ENCODE measurements at regions not wholly inside any gene's neighbourhood (a gene's known extent, or its start where the extent isn't known, plus 50 kb on each side); places are given as distances from the start of the nearest gene placed in this dataset.

DNA sequence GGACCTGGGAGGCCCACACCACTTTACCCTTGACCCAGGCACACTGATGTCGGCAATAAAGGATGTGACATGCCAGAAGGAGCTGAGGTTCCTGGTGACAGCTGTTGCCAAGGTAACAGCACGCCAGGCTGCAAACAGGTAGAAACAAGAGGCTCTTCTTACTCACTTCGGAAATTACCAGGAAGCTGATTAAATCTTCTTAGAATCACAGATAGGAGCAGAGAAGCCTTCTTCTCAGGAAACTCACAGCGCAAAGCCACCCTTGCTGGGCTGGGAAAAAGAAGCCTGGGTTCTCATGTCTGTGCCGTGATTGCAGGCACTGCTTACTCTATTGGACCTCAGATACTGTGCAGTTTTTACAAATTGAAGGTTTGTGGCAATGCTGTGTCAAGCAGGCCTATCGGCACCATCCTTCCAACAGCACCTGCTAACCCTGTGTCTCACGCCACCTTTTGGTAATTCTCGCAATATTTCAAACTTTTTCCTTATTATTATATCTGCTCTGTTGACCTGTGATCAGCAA lies 61.0 kb upstream of the TAF1B start:
- ChIA-PET CTCF (interaction anchor here (0.9 to 5.3 kb wide), 7 partner anchors 9 to 265 kb away, joined by 3 to 47 read pairs (median 7); no protein-coding TSS in a partner anchor), POLR2A (no interaction called here)
- H3K4me3 ChIP-seq (ENCODE audit: low read depth, low read length): no peak overlapping the region
- TF ChIP-seq, protein P1, sequence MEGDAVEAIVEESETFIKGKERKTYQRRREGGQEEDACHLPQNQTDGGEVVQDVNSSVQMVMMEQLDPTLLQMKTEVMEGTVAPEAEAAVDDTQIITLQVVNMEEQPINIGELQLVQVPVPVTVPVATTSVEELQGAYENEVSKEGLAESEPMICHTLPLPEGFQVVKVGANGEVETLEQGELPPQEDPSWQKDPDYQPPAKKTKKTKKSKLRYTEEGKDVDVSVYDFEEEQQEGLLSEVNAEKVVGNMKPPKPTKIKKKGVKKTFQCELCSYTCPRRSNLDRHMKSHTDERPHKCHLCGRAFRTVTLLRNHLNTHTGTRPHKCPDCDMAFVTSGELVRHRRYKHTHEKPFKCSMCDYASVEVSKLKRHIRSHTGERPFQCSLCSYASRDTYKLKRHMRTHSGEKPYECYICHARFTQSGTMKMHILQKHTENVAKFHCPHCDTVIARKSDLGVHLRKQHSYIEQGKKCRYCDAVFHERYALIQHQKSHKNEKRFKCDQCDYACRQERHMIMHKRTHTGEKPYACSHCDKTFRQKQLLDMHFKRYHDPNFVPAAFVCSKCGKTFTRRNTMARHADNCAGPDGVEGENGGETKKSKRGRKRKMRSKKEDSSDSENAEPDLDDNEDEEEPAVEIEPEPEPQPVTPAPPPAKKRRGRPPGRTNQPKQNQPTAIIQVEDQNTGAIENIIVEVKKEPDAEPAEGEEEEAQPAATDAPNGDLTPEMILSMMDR (IDR thresholded peaks at IDR 0.05; ENCODE audit: insufficient read depth, low read length, missing control alignments): no peak
- no peak for DNase-seq (ENCODE audit: low read depth, low spot score)

- DNase-seq (ENCODE audit: low read depth, low spot score): no peak
- H3K4me3 ChIP-seq (ENCODE audit: low read depth, low read length): no peak overlapping the region
- TF ChIP-seq, protein P1 (IDR thresholded peaks at IDR 0.05; ENCODE audit: insufficient read depth, low read length, missing control alignments): no peak
- ChIA-PET POLR2A (interaction anchor here (1.2 kb wide), 1 partner anchor 158 kb away, joined by 3 read pairs; the partner anchor contains the start of gene YWHAQ), CTCF (interaction anchor here (0.9 to 3.4 kb wide), 5 partner anchors 8 to 192 kb away, joined by 3 to 33 read pairs (median 4); no protein-coding TSS in a partner anchor)
Measured at GRCh38 chr2:9789371-9789770, 53.9 kb upstream of the TAF1B start.

- no peak for DNase-seq (ENCODE audit: low read depth, low spot score)
- CTCF ChIA-PET: interaction anchor here (2.9 to 3.4 kb wide), 2 partner anchors 10 to 20 kb away, joined by 15 to 33 read pairs; no protein-coding TSS in a partner anchor
- TF ChIP-seq, protein P1 (IDR thresholded peaks at IDR 0.05; ENCODE audit: insufficient read depth, low read length, missing control alignments): no peak
- POLR2A ChIA-PET: interaction anchor here (1.2 kb wide), 1 partner anchor 160 kb away, joined by 3 read pairs; the partner anchor contains the start of gene YWHAQ
- no peak overlapping the region for H3K4me3 ChIP-seq (ENCODE audit: low read depth, low read length)
Measured at GRCh38 chr2:9790702-9791225, 52.5 kb upstream of the TAF1B start.

DNA sequence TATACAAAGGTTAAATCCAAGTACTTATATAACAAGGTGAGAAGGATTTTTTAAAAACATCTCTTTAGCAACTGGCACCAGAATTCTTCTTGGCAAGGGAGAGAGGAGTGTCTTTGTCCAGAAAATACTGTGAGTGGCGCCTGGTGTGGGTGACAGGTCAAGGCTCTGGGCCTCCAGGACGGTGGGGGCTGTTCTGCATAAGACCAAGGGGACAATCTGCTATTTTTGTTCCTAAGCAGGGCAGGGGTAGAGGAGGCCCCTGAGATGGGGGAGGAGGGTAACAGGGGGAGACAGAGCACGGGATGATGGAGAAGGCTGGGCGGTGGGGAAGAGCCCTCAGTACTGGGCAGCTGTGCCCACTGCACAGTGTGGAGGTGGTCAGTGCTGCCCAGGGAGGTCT lies 51.6 kb upstream of the TAF1B start:
- POLR2A ChIA-PET: no interaction called here

DNA sequence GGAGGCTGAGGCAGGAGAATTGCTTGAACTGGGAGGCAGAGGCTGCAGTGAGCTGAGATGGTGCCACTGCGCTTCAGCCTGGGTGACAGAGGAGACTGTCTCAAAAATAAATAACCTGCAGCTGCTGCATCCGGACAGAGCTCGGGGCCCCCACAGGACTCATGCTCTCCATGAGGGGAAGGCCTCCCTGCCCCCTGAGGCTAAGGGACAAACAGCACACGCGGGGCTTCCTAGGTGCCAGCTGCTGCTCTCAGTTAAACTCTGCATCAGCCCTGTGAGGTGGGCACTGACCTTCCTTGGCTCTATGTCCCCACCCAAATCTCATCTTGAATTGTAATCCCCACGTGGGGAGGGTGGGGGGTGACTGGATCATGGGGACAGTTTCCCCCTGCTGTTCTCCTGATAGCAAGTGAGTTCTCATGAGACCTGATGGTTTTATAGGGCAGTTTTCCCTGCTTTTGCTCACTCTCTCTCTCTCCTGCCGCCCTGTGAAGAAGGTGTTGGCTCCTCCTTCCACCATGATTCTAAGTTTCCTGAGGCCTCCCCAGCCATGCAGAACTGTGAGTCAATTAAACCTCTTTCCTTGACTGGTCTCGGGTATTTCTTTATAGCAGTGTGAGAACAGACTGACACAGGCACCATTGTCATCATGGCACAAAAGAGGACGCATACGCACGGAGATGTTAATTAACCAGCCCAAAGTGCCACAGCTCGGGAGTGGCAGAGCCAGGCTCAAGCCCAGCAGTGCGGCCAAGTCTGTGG lies 49.9 kb upstream of the TAF1B start:
- DNase-seq (ENCODE audit: low read depth, low spot score): no peak
- TF ChIP-seq, protein P1 (IDR thresholded peaks at IDR 0.05; ENCODE audit: insufficient read depth, low read length, missing control alignments): no peak
- H3K4me3 ChIP-seq (ENCODE audit: low read depth, low read length): no peak overlapping the region
- CTCF ChIA-PET: interaction anchor here (11.0 kb wide), 1 partner anchor 22 kb away, joined by 121 read pairs; no protein-coding TSS in a partner anchor
- POLR2A ChIA-PET: no interaction called here

More for the DNA sequence above, 51.6 kb upstream of the TAF1B start:
- H3K4me3 ChIP-seq (ENCODE audit: low read depth, low read length): no peak overlapping the region
- CTCF ChIA-PET: interaction anchor here (2.9 to 3.4 kb wide), 2 partner anchors 9 to 21 kb away, joined by 15 to 33 read pairs; no protein-coding TSS in a partner anchor
- no peak for DNase-seq (ENCODE audit: low read depth, low spot score)
- TF ChIP-seq, protein P1 (IDR thresholded peaks at IDR 0.05; ENCODE audit: insufficient read depth, low read length, missing control alignments): no peak

Data from AG04449 (cell line).